GM21529 (cell line): ENCODE measurements at regions not wholly inside any gene's neighbourhood (a gene's known extent, or its start where the extent isn't known, plus 50 kb on each side); places are given as distances from the start of the nearest gene placed in this dataset.
"Not testable (repeated sequence)": the region's sequence is repeated elsewhere in the genome, so short reads cannot be mapped to it uniquely, and the experiment has no call there.

Experiments
- ATAC-seq: cut with Tn5 transposase; IDR thresholded peaks from one replicate; pipeline ENCODE4 v1.9.1; 2021; ENCODE audit not compliant: unreplicated experiment

DNA sequence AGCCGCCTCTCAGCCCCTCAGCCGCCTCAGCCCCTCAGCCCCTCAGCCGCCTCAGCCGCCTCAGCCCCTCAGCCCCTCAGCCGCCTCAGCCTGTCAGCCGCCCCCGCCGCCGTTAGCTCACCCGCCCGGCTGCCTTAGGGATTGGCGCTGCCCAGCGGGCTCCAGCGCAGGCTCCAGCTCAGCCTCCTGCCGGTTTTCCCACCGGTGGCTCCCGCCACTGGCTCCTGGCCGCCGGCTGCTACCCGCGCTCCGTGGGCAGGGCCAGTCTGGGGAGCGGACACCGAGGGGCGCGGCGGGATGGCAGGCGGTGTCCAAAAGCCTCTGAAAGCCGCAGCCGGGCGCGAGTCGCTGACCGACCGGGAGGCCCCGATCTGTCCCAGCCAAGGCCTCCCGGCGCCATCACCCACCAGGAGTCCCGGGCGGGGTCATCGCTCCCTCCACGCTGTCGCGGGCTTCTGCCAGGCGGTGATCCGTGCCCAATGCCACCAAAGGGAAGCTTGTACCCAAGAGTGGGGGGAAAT lies 1532.7 kb downstream of the REEP3 start:
- ATAC-seq = not testable (repeated sequence)

- ATAC-seq = not testable (repeated sequence)
Measured at GRCh38 chr10:65054701-65055100, 1533.5 kb downstream of the REEP3 start.

- ATAC-seq = no peak
Measured at GRCh38 chr10:65065278-65065677, 1544.1 kb downstream of the REEP3 start.

DNA sequence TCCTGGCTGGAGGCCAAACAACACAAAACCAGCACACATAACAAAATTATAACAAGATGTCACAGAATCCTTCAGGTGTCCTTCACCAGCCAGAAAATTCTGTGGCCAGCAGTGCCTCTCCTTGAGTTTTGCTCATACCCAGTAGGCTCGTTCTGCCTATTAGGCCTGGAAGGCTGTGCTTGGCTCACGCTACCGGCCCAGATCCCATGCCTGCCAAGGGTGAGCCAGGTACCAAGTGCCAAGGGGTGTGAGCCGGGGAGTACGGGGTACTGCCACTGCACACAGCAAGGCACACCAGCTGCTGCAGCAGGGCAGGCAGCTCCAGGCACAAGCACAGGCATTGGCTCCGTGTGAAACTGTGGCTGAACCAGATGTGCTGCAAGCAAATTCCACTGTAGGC lies 1562.0 kb downstream of the REEP3 start:
- ATAC-seq = no peak

DNA sequence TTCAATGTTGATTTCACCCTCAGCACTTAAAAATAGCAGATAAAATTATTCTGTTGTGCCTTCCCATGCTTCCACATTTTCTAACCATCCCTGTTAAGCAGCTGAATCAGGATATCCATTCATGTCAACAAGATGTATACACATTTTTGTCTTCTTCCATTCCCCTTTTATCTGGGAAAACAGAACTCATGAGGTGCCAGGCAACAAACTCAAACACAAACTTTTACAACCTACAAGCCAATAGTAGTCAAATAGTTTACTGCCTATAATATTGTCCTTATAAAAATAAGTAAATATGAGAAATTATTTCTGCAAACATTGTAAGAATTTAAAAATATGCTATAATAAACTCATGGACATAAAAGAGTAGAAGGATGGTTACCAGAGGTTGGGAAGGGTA lies 1569.8 kb downstream of the REEP3 start:
- ATAC-seq = no peak

GRCh38 chr10:65100146-65100545 lies 1578.9 kb downstream of the REEP3 start:
- no peak for ATAC-seq

DNA sequence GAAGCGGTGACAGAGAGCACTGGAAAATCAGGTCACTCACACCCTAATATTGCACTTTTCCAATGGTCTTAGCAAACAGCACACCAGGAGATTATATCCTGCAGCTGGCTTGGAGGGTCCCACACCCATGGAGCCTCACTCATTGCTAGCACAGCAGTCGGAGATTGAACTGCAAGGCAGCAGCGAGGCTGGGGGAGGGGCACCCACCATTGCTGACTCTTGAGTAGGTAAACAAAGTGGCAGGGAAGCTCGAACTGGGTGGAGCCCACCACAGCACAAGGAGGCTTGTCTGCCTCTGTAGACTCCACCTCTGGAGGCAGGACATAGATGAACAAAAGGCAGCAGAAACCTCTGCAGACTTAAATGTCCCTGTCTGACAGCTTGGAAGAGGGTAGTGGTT lies 1579.7 kb downstream of the REEP3 start:
- ATAC-seq = not testable (repeated sequence)

DNA sequence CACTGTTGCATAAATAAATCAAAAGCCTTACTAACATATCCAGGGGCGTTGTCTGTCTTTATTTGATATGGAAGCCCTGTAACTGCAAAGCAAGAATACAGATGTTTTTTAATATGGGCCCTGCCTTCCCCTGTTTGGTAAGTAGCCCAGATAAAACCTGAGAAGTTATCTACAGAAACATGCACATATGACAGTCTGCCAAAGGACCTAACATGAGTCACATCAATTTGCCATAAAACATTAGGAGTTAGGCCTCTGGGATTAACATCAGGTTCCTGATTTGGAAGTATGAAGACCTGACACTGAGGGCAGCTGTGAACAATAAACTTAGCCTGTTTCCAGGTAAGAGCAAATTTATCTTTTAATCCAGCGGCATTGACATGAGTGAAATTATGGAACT lies 1588.8 kb downstream of the REEP3 start:
- no peak for ATAC-seq

- ATAC-seq = not testable (repeated sequence)
Measured at GRCh38 chr10:65111059-65111458, 1589.9 kb downstream of the REEP3 start.

DNA sequence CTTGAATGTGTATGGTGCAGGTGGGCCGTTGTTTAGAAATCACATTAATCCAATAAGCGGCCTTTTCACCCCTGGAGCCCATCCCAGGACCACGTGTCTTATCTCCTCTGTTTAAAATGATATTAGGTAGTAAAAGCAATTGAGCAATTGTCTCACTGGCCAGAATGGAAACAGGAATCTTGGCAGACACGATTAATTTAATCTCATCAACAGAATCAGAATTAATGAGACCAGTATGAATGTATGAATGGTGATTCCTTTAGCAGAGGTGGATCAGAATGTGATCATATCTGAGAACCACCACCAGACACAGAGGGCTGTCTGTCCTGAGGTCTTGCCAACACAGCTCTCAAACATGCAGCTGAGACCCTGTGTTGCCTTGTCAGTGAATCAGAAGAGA lies 1591.4 kb downstream of the REEP3 start:
- ATAC-seq = no peak

- ATAC-seq = no peak
Measured at GRCh38 chr10:65123120-65123519, 1601.9 kb downstream of the REEP3 start.

DNA sequence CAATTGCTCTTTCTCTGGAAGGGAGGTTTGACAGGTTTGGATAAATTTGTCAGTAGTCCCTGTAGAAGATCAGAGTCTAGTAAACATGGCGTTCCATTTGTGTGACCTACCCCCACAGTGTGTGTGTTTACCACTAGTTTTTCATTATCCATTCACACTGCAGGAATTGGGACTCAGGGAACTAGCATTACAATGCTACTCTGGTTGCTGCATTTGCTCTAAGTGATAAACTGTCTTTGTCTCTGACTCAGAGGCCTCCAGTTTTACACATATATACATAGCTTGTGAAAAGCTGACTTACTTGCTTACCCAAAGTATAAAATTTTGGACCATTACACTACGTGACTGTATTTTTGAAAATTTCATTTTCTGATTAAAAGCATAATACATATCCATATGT lies 1604.0 kb downstream of the REEP3 start:
- no peak for ATAC-seq

- ATAC-seq = no peak
Measured at GRCh38 chr10:65126288-65126687, 1605.1 kb downstream of the REEP3 start.

- ATAC-seq = no peak
Measured at GRCh38 chr10:65128277-65128676, 1607.1 kb downstream of the REEP3 start.

DNA sequence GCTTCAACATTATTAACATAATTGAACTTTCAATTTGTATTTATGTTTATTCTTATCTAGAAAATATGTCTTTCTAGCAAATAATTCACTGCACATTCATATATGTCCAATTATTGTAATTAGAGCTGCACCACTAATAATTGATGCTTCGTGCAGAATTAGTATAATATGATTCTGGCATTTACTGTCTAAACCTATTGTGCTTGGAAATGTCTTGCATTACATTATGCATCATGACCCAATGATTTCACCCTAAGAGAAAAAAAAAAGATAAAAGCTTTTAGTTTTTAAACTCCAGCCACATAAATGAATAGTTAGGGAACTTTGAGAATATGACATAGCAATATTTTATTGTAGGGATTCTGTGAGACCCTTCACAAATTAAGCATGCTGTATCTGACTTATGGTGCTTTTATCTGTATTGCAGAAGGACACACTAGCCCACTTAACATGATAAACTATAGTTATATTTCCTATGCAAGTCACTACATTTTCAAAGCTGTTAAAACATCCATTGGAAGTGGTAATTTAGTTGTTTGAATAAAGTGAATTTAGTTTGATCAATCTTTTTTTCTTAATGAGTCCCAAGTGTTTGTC lies 1609.1 kb downstream of the REEP3 start:
- ATAC-seq = no peak

DNA sequence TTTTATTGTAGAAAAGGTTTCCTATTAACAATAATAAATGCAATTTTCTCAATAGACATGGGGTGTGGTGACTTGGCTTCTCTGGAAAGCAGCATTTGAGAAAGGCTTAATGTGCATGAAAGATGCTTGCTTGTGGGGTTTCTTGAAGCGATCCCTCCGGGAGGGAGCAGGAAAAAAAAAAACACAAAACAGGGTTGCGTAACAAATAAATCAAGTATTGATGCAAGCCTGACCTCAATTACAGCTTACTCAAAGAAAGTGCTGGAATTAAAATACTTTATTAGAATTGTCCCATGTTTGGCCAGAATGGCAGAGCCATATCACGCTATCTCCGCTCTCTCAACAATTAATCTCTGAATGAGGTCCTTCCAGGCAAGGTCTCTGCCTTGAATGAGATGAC lies 1612.5 kb downstream of the REEP3 start:
- ATAC-seq = no peak

DNA sequence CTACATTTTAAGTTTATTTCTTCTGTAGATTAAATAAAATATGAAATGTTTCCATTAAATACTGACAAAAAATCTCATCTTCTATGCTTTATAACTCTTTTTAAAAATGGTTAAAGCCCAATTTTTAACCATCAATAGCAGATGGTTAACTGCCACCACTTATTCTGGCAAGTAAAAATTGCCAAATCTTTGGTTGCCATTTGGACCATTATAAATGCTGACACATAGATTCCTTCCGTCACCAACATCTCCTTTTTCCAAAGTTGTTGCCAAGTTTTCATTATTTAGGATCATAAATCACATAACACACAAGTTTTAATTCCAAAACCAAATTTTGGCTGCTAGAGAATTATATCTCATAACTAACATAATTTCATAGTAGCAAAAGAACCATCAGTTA lies 1614.3 kb downstream of the REEP3 start:
- no peak for ATAC-seq

- no peak for ATAC-seq
Measured at GRCh38 chr10:65142641-65143435, 1621.6 kb downstream of the REEP3 start.

GRCh38 chr10:65143723-65144122 lies 1622.5 kb downstream of the REEP3 start:
- ATAC-seq = no peak

DNA sequence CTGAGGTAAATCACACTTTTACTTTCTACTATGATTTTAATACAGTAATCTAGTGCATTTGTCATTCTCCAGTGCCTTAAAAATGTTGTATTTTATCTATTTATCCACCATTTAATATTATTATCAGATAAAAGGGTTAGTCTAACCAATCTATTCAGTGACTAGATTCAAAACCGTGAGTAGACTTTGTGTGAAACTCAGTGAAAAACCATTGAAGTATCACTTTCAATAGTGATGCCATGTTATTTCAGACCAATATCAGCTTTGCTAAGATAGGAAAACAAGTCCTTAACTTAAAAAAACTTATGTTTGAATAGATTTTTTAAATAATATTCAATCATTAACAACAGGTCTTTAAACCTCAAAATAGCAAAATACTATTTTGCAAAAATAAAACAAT lies 1628.7 kb downstream of the REEP3 start:
- no peak for ATAC-seq

- ATAC-seq = no peak
Measured at GRCh38 chr10:65166272-65166671, 1645.1 kb downstream of the REEP3 start.

DNA sequence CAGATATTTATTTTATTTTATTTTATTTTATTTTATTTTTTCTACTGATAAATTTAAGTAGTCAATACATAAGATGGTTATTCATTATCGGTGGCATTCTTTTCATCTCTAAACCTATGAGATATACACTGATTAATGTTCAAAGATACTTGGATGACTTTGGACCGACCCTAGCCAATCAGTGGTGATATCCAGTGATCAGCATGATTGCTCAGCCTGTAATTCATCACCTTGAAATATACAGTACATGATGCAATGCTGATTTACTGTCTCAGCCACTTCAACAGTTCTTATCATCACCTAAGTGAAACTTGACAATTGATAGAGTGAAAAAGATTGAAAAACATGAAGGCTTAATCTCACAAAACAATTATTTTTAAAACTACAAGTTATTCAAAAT lies 1651.0 kb downstream of the REEP3 start:
- no peak for ATAC-seq

DNA sequence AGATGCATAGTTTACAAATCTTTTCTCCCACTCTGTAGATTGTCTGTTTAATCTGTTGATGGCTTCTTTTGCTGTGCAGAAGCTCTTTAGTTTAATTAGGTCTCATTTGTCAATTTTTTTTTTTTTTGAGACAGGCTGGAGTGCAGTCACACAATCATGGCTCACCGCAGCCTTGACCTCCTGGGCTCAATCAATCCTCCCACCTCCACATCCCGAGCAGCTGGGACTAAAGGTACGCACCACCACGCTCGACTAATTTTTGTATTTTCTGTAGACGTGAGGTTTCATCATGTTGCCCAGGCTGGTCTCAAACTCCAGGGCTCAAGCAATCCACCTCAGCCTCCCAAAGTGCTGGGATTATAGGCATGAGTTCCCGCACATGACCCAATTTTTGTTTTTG lies 1655.8 kb downstream of the REEP3 start:
- no peak for ATAC-seq
